ENCODE measurements at regions not wholly inside any gene's neighbourhood (a gene's known extent, or its start where the extent isn't known, plus 50 kb on each side); places are given as distances from the start of the nearest gene placed in this dataset.
"Not testable (repeated sequence)": the region's sequence is repeated elsewhere in the genome, so short reads cannot be mapped to it uniquely, and the experiment has no call there.

DNA sequence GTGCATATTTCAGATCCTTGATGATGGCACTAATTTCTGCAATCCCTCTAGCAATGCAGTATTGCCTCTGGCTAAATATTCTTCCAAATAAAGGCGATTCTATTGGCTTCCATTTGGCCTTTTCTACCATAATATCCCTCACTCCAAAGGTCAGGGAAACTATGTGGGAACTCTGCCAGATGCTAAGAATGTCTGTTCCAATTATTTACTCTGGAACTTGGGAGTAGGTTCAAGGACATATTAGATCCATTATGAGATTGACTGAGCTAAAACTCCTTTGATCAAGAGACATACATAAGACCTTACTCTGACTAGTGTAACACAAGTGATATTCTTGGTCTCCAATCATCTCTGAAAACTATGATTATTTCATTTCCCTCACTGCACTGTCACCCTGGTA lies 674.5 kb upstream of the NECTIN3 start:
- no peak for DNase-seq (ENCODE audit: low read depth)

DNA sequence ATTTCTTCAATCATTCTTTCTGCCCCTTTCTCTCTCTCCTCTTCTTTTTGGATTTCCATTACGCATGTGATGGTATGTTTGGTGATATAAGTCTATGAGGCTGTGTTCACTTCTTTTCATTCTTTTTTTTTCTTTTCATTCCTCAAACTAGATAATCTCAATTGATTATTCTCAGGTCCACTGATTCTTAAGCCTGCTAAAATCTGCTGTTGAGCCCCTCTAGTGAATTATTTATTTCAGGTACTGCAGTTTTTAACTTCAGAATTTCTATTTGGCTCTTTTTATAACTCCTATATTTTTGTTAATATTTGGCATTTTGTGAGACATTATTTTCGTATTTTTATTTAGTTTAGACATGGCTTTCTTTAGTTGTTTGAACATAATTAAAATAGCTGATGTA lies 671.3 kb upstream of the NECTIN3 start:
- no peak for DNase-seq (ENCODE audit: low read depth)

DNA sequence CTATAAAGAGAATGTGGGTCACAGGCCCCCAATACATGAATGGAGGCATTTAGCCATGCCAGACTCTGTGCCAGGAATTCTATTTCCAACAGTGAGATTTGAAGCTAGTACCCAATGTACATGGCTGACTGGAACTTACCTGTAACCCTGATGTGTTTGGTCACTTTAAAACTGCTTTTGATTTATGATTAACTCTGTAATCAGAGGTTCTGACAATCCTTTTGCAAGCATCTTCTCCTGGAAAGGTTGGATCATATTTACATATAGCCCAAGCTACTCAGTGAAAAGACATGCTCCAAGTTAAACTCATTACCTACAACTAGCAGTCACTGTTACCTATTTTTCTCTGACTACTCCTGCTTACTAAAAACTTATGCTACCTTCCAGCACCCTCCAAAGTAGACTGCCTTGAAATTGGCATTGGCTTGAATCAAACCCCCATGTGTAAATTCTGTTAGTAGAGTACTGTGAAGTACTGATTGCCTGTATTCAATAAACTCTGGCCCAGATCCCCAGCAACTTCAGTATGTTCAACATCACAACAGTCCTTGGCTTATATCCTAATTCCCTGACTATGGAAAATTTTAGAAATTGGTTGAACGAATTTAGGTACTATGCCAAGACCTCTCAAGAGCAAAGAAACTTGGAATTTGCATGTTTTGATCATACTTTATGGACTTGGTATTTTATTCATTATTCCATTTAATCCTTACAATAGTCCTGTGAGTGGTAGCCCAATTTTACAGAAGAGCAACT lies 665.6 kb upstream of the NECTIN3 start:
- DNase-seq (ENCODE audit: low read depth), result no peak

DNA sequence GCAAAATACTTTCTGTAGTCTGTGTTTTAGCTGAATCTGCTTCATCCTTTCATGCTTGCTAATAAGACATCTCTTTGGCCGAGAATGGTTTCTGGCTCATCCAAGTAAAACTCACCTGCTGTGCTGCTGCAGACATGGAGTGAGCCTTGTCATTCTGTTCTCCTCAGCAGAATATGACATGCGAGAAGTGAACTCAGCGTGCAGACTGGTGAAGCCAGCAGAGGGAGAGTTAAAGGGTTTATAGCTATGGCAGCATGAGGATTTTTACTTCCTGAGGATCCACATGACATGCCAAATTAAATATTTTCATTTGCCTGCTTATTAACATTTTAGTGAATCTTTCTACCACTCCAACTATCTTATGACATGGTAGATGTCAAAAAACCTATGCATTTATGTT lies 658.4 kb upstream of the NECTIN3 start:
- DNase-seq (ENCODE audit: low read depth), result no peak

DNA sequence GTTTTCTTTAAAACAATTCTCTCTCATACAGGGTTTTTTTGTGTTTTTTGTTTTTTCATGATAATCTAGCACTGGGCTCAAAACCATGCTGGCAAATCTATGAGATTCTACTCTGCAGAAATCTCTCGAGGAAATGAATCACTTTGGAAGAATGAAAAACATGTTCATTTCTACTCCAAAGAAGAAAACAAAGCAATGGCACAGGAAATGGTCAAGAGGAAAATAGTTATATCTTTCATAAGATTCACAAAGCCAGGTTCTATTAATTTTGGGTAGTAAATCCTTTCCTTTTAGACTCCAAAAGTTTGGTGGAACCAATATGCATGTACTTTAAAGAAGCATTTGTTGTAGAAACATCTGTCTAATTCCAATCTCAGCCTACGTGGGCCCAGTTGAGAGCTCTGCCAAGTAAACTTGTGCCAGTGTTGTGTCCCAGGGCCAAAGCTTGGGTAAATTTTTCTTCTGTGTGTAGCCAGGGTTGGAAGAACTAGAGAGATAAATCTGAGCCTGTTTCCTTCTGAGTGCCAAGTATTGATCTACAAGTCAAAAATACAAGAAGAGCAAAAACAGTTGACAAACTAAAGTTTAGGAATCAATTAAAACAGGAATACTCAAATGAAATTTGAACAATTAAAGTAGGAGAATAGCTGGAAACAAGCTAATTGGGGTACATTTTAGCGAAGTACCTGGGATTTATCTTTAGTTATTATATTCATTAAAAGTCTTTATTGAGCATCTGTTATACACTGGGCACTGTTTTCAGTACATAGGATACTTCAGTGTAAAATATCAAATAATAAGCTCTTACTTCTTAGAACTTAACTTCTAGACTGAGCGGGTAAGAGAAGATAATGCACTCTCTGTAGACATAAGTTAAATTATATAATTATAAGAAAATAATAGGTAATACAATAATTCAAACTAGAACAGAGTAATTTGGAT lies 657.5 kb upstream of the NECTIN3 start:
- DNase-seq (ENCODE audit: low read depth), result no peak

DNA sequence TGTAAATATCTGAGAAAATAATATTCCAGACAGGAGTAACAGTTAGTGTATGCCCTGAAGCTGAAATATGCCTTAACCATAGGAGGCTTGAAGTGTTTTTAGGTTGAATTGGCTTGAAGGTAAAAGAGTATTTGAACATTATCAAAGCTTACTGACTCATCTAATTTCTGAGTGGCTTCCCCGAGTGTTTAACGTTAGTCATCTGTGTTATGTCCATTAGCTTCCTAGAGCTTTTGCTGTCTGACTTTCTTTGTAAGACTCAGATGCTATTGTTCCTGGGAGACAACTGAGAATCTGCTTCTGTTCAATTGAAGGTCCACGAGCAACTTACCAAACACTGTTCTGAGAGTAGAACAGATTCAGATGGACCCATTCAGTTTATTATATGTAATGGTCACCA lies 656.8 kb upstream of the NECTIN3 start:
- no peak for DNase-seq (ENCODE audit: low read depth)

DNA sequence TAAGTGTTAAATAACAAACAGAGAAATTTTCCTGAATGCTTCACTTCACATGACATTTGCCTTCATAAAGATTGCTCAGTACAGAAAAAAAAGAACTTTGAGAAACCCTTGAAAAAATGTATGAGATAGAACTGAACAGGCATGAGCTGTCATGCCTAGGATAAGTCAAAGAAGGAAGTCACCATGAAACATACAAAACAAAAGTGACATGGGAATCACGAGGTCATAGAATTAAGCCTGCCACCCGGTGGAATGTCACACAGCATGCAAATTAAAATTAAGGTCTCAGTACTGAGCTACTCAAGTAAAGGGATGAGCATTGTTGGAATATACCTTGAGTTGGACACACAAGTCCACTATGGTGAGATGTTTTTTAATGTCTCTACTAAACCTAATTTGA lies 652.5 kb upstream of the NECTIN3 start:
- DNase-seq (ENCODE audit: low read depth), result no peak

DNA sequence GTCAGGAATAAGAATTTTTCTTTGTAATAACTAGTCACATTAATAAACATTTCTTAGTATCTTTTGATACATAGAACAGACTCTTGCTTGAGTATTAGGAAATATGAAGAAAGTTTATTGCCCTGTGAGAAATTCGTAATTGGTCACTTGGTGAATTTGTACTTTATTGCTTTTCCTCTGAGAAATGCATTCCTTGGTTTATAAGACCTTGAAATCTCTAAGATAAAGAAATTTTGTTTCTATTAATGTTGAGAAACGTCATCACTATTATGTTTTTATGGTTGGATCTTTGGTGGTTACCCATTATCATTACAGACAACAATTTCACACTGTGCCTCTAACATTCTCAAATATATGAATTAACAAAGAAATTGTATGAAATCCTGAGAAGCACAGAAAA lies 652.0 kb upstream of the NECTIN3 start:
- DNase-seq (ENCODE audit: low read depth), result no peak

DNA sequence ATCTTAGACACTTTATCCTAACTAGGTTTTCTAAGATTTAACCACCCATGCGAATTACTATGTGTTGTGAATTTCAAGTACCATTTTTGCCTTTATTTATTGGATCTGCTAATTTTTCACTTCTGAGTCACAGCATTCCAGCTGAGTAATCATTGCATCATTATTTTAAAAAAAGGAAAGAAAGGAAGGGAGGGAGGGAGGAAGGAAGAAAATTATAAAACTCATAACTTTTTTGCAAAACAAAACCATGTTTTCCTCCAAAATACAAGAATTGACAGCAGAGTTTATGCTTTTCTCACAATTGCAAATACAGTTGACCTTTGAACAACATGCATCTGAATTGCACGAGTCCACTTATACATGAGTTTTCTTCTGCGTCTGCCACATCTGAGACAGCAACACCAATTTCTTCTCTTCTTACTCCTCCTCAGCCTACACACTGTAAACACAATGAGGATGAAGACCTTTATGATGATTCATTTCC lies 651.4 kb upstream of the NECTIN3 start:
- no peak for DNase-seq (ENCODE audit: low read depth)

DNA sequence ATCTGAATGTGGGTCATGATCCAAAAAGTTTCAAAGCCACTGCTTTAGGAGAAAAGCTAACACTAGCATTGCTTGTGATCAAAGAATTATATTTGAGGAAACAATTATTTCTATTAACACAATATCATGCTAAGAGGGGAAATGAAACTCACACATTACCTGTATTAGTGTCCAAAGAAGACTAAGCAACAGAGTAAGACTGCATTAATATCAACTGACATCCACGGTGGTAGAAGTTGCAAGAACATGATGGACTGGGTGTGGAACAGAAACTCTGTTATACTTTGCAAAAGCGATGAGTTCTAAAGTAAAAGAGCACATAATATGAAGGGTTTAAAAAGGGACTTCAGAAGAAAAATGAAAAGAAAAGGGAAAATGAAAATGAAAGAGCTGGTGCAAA lies 648.3 kb upstream of the NECTIN3 start:
- no peak for DNase-seq (ENCODE audit: low read depth)

DNA sequence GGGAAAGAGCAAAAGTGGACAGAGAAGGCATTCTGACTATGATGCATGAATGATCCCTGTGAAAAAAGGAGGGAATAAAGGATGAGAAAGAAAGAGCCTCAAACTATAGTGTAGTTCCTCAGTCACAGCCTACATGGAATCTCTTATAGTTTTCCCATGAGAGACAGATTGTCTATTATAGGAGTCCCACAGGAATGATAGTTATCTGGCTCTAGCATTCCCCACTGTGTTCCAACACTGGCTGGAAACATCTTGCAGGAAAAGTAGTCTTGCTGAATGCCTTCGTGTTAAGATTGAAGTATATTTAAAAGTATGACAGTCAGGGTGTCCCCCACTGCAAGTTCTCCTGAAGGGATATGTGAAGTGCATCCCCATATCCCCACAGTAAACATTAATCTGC lies 641.5 kb upstream of the NECTIN3 start:
- no peak for DNase-seq (ENCODE audit: low read depth)

DNA sequence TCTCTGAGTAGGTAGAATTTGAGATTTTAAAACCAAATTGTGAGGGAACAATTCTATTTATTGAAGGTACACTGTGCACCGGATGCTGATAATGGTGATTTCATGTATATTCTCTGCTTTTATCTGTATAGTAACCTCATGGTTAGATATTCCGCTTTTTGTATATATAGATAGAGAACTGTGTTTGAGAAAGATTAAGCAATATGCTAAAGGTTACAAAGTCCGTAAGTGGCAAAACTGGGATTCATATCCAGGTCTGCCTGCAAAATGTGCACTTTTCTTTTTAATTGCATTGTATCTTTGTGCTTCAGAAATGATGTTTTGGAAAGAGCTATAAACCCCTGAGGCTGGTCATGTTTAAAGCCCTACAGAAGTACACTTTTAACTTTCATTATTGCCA lies 635.4 kb upstream of the NECTIN3 start:
- DNase-seq (ENCODE audit: low read depth), result no peak

DNA sequence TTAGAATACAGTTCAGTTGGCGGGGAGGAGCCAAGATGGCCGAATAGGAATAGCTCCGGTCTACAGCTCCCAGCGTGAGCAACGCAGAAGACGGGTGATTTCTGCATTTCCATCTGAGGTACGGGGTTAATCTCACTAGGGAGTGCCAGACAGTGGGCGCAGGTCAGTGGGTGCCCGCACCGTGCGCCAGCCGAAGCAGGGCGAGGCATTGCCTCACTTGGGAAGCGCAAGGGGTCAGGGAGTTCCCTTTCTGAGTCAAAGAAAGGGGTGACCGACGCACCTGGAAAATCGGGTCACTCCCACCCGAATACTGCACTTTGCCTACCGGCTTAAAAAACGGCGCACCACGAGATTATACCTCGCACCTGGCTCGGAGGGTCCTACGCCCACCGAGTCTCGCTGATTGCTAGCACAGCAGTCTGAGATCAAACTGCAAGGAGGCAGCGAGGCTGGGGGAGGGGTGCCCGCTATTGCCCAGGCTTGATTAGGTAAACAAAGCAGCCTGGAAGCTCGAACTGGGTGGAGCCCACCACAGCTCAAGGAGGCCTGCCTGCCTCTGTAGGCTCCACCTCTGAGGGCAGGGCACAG lies 631.5 kb upstream of the NECTIN3 start:
- not testable (repeated sequence) for DNase-seq (ENCODE audit: low read depth)

DNA sequence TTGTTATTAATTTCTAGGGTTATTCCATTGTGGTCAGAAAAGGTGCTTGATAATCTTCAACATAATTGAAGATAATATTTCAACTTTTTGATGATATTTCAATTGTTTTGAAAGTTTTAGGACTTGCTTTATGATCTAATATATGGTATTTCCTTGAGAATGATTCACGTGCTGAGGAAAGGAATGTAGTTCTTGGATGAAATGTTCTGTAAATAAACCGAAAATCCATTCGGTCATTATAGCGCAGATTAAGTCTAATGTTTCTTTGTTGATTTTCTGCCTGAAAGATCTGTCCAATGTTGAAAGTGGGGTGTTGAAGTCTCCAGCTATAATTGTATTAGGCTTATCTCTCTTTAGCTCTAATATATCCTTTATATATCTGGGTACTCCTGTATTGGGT lies 617.5 kb upstream of the NECTIN3 start:
- DNase-seq (ENCODE audit: low read depth), result no peak

DNA sequence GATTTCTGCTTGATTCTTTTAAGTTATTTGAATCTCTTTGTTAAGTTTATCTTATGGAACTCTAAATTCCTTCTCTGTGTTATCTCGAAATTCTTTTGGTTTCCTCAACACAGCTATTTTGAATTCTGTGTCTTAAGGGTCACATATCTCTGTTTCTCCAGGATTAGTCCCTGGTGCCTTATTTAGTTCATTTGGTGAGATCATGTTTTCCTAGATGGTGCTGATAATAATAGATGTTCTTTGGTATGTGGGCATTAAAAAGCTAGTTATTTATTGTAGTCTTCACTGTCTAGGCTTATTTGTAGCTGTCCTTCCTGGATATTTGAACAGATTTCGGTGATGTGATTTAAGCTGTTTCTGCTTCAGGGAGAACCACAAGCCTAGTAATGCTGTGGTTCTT lies 615.6 kb upstream of the NECTIN3 start:
- no peak for DNase-seq (ENCODE audit: low read depth)

DNA sequence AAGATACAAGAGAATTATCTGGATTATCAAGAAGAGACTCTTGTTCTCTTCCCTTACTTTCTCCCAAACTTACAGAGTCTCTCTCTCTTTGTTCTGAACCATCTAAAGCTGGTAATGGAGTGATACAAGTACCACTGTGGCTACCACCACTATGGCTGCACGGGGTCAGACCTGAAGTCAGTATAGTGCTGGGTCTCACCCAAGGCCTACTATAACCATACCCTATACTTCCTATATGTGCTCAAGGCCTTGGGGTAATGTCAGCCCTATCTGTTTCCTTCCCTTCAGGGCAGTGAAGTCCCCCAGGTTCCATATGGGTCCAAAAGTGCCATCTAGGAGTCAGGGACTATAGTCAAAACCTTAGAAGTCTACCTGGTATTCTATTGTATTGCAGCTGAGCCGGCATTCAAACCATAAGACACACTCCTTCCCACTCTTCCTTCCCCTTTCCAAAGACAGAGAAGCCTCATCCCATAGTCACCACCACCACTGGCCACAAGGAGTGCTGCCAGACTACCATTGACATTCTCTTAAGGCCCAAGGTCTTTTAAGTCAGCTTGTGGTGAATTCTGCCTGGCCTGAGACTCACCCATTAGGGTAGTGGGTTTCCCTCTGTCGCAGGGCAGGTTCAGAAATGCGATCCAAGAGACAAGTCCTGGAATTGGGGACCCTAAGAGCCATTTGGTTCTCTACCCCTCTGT lies 615.0 kb upstream of the NECTIN3 start:
- DNase-seq (ENCODE audit: low read depth), result no peak

DNA sequence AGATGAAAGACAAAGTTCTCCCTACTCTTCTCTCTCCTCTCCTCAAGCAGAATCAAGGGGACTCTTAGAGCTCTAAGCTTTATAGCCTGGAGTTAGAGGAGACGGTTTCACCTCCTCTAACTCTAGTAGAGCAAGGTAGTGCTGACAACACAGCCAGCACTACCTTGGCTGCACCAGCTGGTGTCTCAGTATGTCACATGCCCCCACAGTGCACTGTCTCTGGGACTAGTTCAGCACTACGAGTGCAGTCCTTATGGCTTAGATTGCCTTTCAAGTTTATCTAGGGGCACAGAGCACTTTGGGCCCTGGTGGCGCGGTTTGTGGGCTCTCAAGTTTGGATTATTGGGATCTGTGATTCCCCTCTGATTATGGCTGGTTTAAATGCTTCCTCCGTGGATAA lies 614.1 kb upstream of the NECTIN3 start:
- DNase-seq (ENCODE audit: low read depth), result no peak

DNA sequence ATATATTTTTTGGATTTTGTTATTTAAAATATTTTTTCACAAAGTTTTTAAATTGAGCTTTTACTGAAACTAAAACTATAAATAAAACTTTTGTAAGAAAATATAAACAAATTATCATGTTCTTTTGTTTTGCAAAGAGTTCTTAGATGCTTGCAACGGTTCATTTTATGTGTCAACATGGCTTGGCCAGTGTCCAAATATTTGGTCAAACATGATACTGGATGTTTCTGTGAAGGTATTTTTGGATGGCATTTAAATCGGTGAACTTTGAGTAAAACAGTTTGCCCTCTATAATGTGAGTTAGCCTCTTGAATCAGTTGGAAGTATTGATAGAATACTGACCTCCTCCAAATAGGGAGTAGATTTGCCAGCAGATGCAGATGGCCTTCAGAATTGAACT lies 612.6 kb upstream of the NECTIN3 start:
- DNase-seq (ENCODE audit: low read depth), result no peak

DNA sequence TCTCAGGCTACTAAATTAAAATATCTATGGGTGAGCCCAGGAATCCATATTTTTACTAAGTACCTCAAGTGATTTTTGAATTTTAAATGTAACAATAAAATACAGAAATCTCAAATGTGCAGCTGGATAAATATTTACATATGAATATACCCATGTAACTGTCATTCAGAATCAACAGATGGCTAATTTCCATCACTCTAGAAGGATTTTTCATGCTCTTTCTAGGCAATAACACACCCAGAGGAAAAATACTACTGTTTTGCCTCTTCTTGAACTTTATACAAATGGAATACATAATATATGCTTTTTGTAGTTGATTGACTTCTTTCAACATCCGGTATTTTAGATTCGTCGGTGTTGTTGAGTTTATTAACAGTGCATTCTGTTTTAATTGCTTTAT lies 601.3 kb upstream of the NECTIN3 start:
- DNase-seq (ENCODE audit: low read depth), result no peak

DNA sequence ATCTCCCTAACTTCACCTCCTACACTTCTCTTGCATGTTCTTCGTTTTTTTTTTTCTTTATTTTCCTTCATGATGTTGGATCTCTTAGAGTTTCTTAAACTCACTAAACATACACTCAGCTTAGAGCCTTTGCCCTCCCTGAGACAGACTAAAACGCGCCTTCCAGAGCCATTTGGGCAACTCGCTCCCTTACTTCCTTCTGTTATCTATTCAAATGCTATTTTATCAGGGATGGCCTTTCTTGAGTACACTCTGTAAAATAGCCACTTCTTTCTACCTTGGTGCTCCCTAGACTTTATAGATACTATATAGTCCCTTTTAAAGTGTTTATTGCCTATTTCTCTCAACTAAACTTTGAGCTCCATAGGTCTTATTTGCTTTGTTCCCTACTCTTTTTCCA lies 598.2 kb upstream of the NECTIN3 start:
- no peak for DNase-seq (ENCODE audit: low read depth)

DNA sequence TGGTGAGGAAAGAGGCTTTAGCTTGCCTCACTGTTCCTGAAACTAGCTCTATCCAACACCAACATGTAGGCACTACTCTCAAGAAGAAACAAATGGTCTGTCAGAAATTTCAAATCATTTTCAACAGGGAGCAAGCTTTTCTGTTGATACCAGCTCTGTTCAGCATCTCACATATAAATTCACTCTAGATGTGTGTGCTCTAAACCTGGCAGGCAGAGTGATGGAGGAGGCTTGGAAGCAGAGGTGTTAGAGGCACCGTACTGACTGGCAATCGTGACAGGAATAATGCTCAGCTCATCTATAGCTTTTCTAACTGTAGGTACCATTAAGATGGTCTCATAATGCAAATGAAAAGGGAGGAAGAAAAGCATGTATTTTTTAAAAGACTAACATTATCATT lies 597.2 kb upstream of the NECTIN3 start:
- DNase-seq (ENCODE audit: low read depth), result no peak

DNA sequence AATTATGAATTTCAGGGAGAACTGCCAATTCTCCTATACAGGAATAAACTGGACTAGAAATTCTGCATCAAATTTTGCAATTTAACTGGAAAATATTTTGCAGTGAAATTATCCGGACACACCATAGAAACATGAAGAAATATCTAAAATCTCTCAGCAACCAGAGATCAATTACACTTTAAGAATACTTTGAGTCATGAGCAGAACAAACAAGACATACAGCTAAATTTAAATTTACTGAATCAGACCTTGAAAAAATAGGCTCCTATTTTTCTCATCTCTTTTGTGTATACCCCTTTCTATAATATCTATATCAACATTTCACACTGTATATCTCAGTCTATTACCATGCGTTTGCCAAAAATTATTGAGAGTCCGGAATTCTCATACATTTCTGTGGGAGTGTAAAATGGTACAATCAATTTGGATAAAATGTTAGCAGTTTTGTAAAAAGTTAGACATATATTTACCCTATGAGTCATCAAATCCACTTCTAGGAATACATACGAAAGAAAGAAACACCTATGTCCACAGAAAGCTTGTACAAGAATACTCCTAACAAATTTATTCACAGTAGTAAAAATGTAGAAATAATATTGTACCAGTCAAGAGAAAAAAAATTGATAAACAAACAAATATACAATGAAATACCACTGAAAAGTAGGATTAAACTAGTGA lies 593.1 kb upstream of the NECTIN3 start:
- no peak for DNase-seq (ENCODE audit: low read depth)

Measured in stimulated activated CD8-positive, alpha-beta memory T cell treated with anti-CD3 and anti-CD28 coated beads, Interleukin-15, amount 100 ng/mL, for 1 hour (primary cell).